Gastrocnemius medialis (tissue), 4 donors: ENCODE measurements at regions not wholly inside any gene's neighbourhood (a gene's known extent, or its start where the extent isn't known, plus 50 kb on each side); places are given as distances from the start of the nearest gene placed in this dataset.

Experiments used
- ATAC-seq, 2 donors: fragments of 150-250 bp; one replicate each; pipeline ENCODE4 v1.9.1; 2016
- DNase-seq, 2 donors: peaks; one replicate each; pipeline ENCODE4 v3.0.0-alpha.2; 2019
- H3K27ac ChIP-seq, 4 donors: fragments of 200-600 bp; sonication (generic); 1 replicate in 1 of 4; 2 replicates in 3 of 4; pipeline ENCODE4 v1.5.1; 2016 to 2018; ENCODE audit warnings: mild to moderate bottlenecking in 2 of 4, moderate library complexity in 1 of 4
- H3K27me3 ChIP-seq, 3 donors: fragments of 200-600 bp; sonication (generic) in 2 of 3; 1 replicate in 1 of 3; 2 replicates in 2 of 3; pipeline versions ENCODE4 v1.5.1 to v1.6.0; 2016 to 2019; ENCODE audit warnings: mild to moderate bottlenecking in 1 of 3, moderate library complexity in 1 of 3
- H3K36me3 ChIP-seq, 2 donors: fragments of 200-600 bp; sonication (generic) in 1 of 2; one replicate each; pipeline ENCODE4 v1.5.1; 2017 to 2018
- H3K4me1 ChIP-seq, 2 donors: fragments of 200-600 bp; sonication (generic) in 1 of 2; one replicate each; pipeline ENCODE4 v1.5.1; 2016 to 2017; ENCODE audit warnings: mild to moderate bottlenecking in 2 of 2
- H3K4me3 ChIP-seq, 4 donors: fragments of 200-600 bp; sonication (generic) in 3 of 4; 1 replicate in 1 of 4; 2 replicates in 3 of 4; pipeline ENCODE4 v1.5.1; 2016 to 2019; ENCODE audit warnings: mild to moderate bottlenecking in 2 of 4
- H3K9me3 ChIP-seq, 3 donors: fragments of 200-600 bp; sonication (generic) in 2 of 3; 1 replicate in 1 of 3; 2 replicates in 2 of 3; pipeline ENCODE4 v1.5.1; 2016 to 2019
- CTCF ChIP-seq, 5 experiments: fragments of 450-650 bp in 3 of 5; fragments of 200-600 bp in 2 of 5; sonication (generic) in 2 of 5; IDR thresholded peaks in 4 of 5; conservative IDR thresholded peaks in 1 of 5; 1 replicate in 4 of 5; 2 replicates in 1 of 5; pipeline ENCODE4 v1.5.1; 2016 to 2019; ENCODE audit warnings: antibody characterized with exemption in 5 of 5, mild to moderate bottlenecking in 3 of 5, moderate library complexity in 3 of 5
- POLR2A ChIP-seq, 2 donors: fragments of 450-650 bp; IDR thresholded peaks; one replicate each; pipeline ENCODE4 v1.6.1; 2017; ENCODE audit warnings: antibody characterized with exemption in 2 of 2, mild to moderate bottlenecking in 2 of 2, moderate library complexity in 2 of 2
- in situ Hi-C, 4 donors: fragments of 200-750 bp; cut with MboI; loops; one replicate each; pipeline versions ENCODE4 v1.15.0 to v1.8.0; 2017; ENCODE audit warnings: low sequenced_read_pairs in 4 of 4
- intact Hi-C: fragments of 100-400 bp; cut with DNase I; formaldehyde crosslinking; loops from one replicate; pipeline ENCODE4 v1.15.1; 2023; ENCODE audit warnings: low total_unique reads

GRCh38 chr1:208437401-208437800 lies 193.2 kb upstream of the PLXNA2 start:
- intact Hi-C loops = no loop called here
- ATAC-seq (no peak), DNase-seq (no peak)
- no peaks in the 10 kb centered on the region for H3K4me1 ChIP-seq
- H3K27ac ChIP-seq = no peak overlapping the region
- no peaks in the 10 kb centered on the region for H3K27me3 ChIP-seq
- in situ Hi-C loops = no loop called here
- H3K4me3 ChIP-seq = no peak overlapping the region
- TF ChIP-seq POLR2A (IDR thresholded peaks at IDR 0.05) (no peak), CTCF (IDR thresholded peaks at IDR 0.05 in 4 of 5, conservative IDR thresholded peaks at IDR 0.05 in 1 of 5) (no peak)
- no peaks in the 10 kb centered on the region for H3K36me3 ChIP-seq
- H3K9me3 ChIP-seq = no peaks in the 10 kb centered on the region

- no peaks in the 10 kb centered on the region for H3K36me3 ChIP-seq
- no peak overlapping the region for H3K27ac ChIP-seq
- ATAC-seq (no peak), DNase-seq (no peak)
- H3K27me3 ChIP-seq = no peaks in the 10 kb centered on the region
- in situ Hi-C loops (no loop called here), intact Hi-C loops (no loop called here)
- no peak overlapping the region for H3K4me3 ChIP-seq
- H3K9me3 ChIP-seq = no peaks in the 10 kb centered on the region
- no peak for TF ChIP-seq CTCF (IDR thresholded peaks at IDR 0.05 in 4 of 5, conservative IDR thresholded peaks at IDR 0.05 in 1 of 5)
- TF ChIP-seq POLR2A (IDR thresholded peaks at IDR 0.05) = no peak
- no peaks in the 10 kb centered on the region for H3K4me1 ChIP-seq
Observed at GRCh38 chr1:208438112-208438699, 194.0 kb upstream of the PLXNA2 start.

GRCh38 chr1:208445758-208446203 lies 201.6 kb upstream of the PLXNA2 start:
- no peak overlapping the region for H3K4me3 ChIP-seq
- H3K36me3 ChIP-seq = no peaks in the 10 kb centered on the region
- no peak overlapping the region for H3K27ac ChIP-seq
- no peaks in the 10 kb centered on the region for H3K9me3 ChIP-seq
- no peaks in the 10 kb centered on the region for H3K27me3 ChIP-seq
- DNase-seq (no peak), ATAC-seq (no peak)
- intact Hi-C loops (no loop called here), in situ Hi-C loops (no loop called here)
- no peaks in the 10 kb centered on the region for H3K4me1 ChIP-seq
- TF ChIP-seq POLR2A (IDR thresholded peaks at IDR 0.05) (no peak), CTCF (IDR thresholded peaks at IDR 0.05 in 4 of 5, conservative IDR thresholded peaks at IDR 0.05 in 1 of 5) (no peak)

- H3K4me1 ChIP-seq = no peaks in the 10 kb centered on the region
- H3K36me3 ChIP-seq = no peaks in the 10 kb centered on the region
- TF ChIP-seq CTCF (IDR thresholded peaks at IDR 0.05 in 4 of 5, conservative IDR thresholded peaks at IDR 0.05 in 1 of 5) (no peak), POLR2A (IDR thresholded peaks at IDR 0.05) (no peak)
- H3K4me3 ChIP-seq = no peak overlapping the region
- H3K27ac ChIP-seq = no peak overlapping the region
- H3K9me3 ChIP-seq = no peaks in the 10 kb centered on the region
- H3K27me3 ChIP-seq = no peaks in the 10 kb centered on the region
- intact Hi-C loops = no loop called here
- no peak for ATAC-seq
- DNase-seq = no peak
- in situ Hi-C loops = no loop called here
Observed at GRCh38 chr1:208446271-208446691, 202.1 kb upstream of the PLXNA2 start.

GRCh38 chr1:208448425-208448824 lies 204.2 kb upstream of the PLXNA2 start:
- Histone ChIP-seq H3K4me1 (no peaks in the 10 kb centered on the region), H3K4me3 (no peak overlapping the region), H3K27me3 (no peaks in the 10 kb centered on the region), H3K36me3 (no peaks in the 10 kb centered on the region), H3K9me3 (no peaks in the 10 kb centered on the region), H3K27ac (no peak overlapping the region)
- TF ChIP-seq POLR2A (IDR thresholded peaks at IDR 0.05) (no peak), CTCF (IDR thresholded peaks at IDR 0.05 in 4 of 5, conservative IDR thresholded peaks at IDR 0.05 in 1 of 5) (no peak)
- ATAC-seq (no peak), DNase-seq (no peak)
- in situ Hi-C loops (no loop called here), intact Hi-C loops (no loop called here)
